ENCODE measurements at regions not wholly inside any gene's neighbourhood (a gene's known extent, or its start where the extent isn't known, plus 50 kb on each side); places are given as distances from the start of the nearest gene placed in this dataset.

GRCh38 chr5:125202871-125203438 is 456.5 kb upstream of the ZNF608 start:
- Mint-ChIP-seq H3K27me3 (ENCODE audit: low read depth) (no peaks in the 10 kb centered on the region), H3K4me1 (ENCODE audit: low read depth) (no peaks in the 10 kb centered on the region)

GRCh38 chr5:125203912-125204311 is 457.5 kb upstream of the ZNF608 start:
- no peaks in the 10 kb centered on the region for H3K36me3 Mint-ChIP-seq (ENCODE audit: low read depth)
- H3K9me3 Mint-ChIP-seq = peaks cover 6% of the 10 kb centered on the region
- no peaks in the 10 kb centered on the region for H3K27me3 Mint-ChIP-seq (ENCODE audit: low read depth)
- H3K27ac Mint-ChIP-seq = no peak overlapping the region
- no peaks in the 10 kb centered on the region for H3K4me1 Mint-ChIP-seq (ENCODE audit: low read depth)
- no peak overlapping the region for H3K4me3 Mint-ChIP-seq

More at GRCh38 chr5:125202871-125203438, 456.5 kb upstream of the ZNF608 start:
- H3K9me3 Mint-ChIP-seq = peaks cover 6% of the 10 kb centered on the region
- no peaks in the 10 kb centered on the region for H3K36me3 Mint-ChIP-seq (ENCODE audit: low read depth)
- H3K4me3 Mint-ChIP-seq = no peak overlapping the region
- H3K27ac Mint-ChIP-seq = no peak overlapping the region

- no peaks in the 10 kb centered on the region for H3K36me3 Mint-ChIP-seq (ENCODE audit: low read depth)
- H3K9me3 Mint-ChIP-seq = peaks cover 6% of the 10 kb centered on the region
- H3K4me1 Mint-ChIP-seq (ENCODE audit: low read depth) = no peaks in the 10 kb centered on the region
- no peaks in the 10 kb centered on the region for H3K27me3 Mint-ChIP-seq (ENCODE audit: low read depth)
- H3K4me3 Mint-ChIP-seq = no peak overlapping the region
- H3K27ac Mint-ChIP-seq = no peak overlapping the region
Observed at GRCh38 chr5:125205601-125206225, 459.3 kb upstream of the ZNF608 start.

- Mint-ChIP-seq H3K9me3 (peaks cover 6% of the 10 kb centered on the region), H3K36me3 (ENCODE audit: low read depth) (no peaks in the 10 kb centered on the region), H3K4me1 (ENCODE audit: low read depth) (no peaks in the 10 kb centered on the region), H3K4me3 (no peak overlapping the region), H3K27me3 (ENCODE audit: low read depth) (no peaks in the 10 kb centered on the region), H3K27ac (no peak overlapping the region)
Observed at GRCh38 chr5:125207856-125208255, 461.4 kb upstream of the ZNF608 start.

GRCh38 chr5:125209650-125210049 is 463.2 kb upstream of the ZNF608 start:
- H3K4me1 Mint-ChIP-seq (ENCODE audit: low read depth) = no peaks in the 10 kb centered on the region
- no peaks in the 10 kb centered on the region for H3K27me3 Mint-ChIP-seq (ENCODE audit: low read depth)
- peaks cover 7% of the 10 kb centered on the region for H3K9me3 Mint-ChIP-seq
- no peak overlapping the region for H3K27ac Mint-ChIP-seq
- no peaks in the 10 kb centered on the region for H3K36me3 Mint-ChIP-seq (ENCODE audit: low read depth)
- H3K4me3 Mint-ChIP-seq = no peak overlapping the region

GRCh38 chr5:125210242-125210947 is 464.0 kb upstream of the ZNF608 start:
- H3K4me1 Mint-ChIP-seq (ENCODE audit: low read depth) = no peaks in the 10 kb centered on the region
- H3K4me3 Mint-ChIP-seq = no peak overlapping the region
- H3K36me3 Mint-ChIP-seq (ENCODE audit: low read depth) = no peaks in the 10 kb centered on the region
- H3K27ac Mint-ChIP-seq = no peak overlapping the region
- peaks cover 7% of the 10 kb centered on the region for H3K9me3 Mint-ChIP-seq
- H3K27me3 Mint-ChIP-seq (ENCODE audit: low read depth) = no peaks in the 10 kb centered on the region

- no peak overlapping the region for H3K27ac Mint-ChIP-seq
- no peaks in the 10 kb centered on the region for H3K36me3 Mint-ChIP-seq (ENCODE audit: low read depth)
- H3K27me3 Mint-ChIP-seq (ENCODE audit: low read depth) = no peaks in the 10 kb centered on the region
- peaks cover 8% of the 10 kb centered on the region for H3K9me3 Mint-ChIP-seq
- H3K4me1 Mint-ChIP-seq (ENCODE audit: low read depth) = no peaks in the 10 kb centered on the region
- no peak overlapping the region for H3K4me3 Mint-ChIP-seq
Observed at GRCh38 chr5:125214080-125214479, 467.6 kb upstream of the ZNF608 start.

- Mint-ChIP-seq H3K4me1 (ENCODE audit: low read depth) (no peaks in the 10 kb centered on the region), H3K9me3 (peaks cover 8% of the 10 kb centered on the region), H3K27ac (no peak overlapping the region), H3K27me3 (ENCODE audit: low read depth) (no peaks in the 10 kb centered on the region), H3K4me3 (no peak overlapping the region), H3K36me3 (ENCODE audit: low read depth) (no peaks in the 10 kb centered on the region)
Observed at GRCh38 chr5:125215593-125215992, 469.2 kb upstream of the ZNF608 start.

- no peak overlapping the region for H3K27ac Mint-ChIP-seq
- no peaks in the 10 kb centered on the region for H3K36me3 Mint-ChIP-seq (ENCODE audit: low read depth)
- H3K9me3 Mint-ChIP-seq = peaks cover 4% of the 10 kb centered on the region
- H3K27me3 Mint-ChIP-seq (ENCODE audit: low read depth) = no peaks in the 10 kb centered on the region
- no peak overlapping the region for H3K4me3 Mint-ChIP-seq
- H3K4me1 Mint-ChIP-seq (ENCODE audit: low read depth) = no peaks in the 10 kb centered on the region
Observed at GRCh38 chr5:125219710-125220109, 473.3 kb upstream of the ZNF608 start.

GRCh38 chr5:125220284-125220683 is 473.8 kb upstream of the ZNF608 start:
- Mint-ChIP-seq H3K9me3 (peaks cover 4% of the 10 kb centered on the region), H3K27ac (no peak overlapping the region), H3K36me3 (ENCODE audit: low read depth) (no peaks in the 10 kb centered on the region), H3K4me3 (no peak overlapping the region), H3K4me1 (ENCODE audit: low read depth) (no peaks in the 10 kb centered on the region), H3K27me3 (ENCODE audit: low read depth) (no peaks in the 10 kb centered on the region)

GRCh38 chr5:125222597-125223240 is 476.3 kb upstream of the ZNF608 start:
- Mint-ChIP-seq H3K4me3 (no peak overlapping the region), H3K36me3 (ENCODE audit: low read depth) (no peaks in the 10 kb centered on the region), H3K9me3 (no peaks in the 10 kb centered on the region), H3K27ac (no peak overlapping the region), H3K4me1 (ENCODE audit: low read depth) (no peaks in the 10 kb centered on the region), H3K27me3 (ENCODE audit: low read depth) (no peaks in the 10 kb centered on the region)

- Mint-ChIP-seq H3K4me3 (no peak overlapping the region), H3K27me3 (ENCODE audit: low read depth) (no peaks in the 10 kb centered on the region), H3K9me3 (no peaks in the 10 kb centered on the region), H3K27ac (no peak overlapping the region), H3K4me1 (ENCODE audit: low read depth) (no peaks in the 10 kb centered on the region), H3K36me3 (ENCODE audit: low read depth) (no peaks in the 10 kb centered on the region)
Observed at GRCh38 chr5:125225424-125225823, 479.0 kb upstream of the ZNF608 start.

GRCh38 chr5:125226825-125227224 is 480.4 kb upstream of the ZNF608 start:
- Mint-ChIP-seq H3K36me3 (ENCODE audit: low read depth) (no peaks in the 10 kb centered on the region), H3K4me1 (ENCODE audit: low read depth) (no peaks in the 10 kb centered on the region), H3K27me3 (ENCODE audit: low read depth) (no peaks in the 10 kb centered on the region), H3K9me3 (no peaks in the 10 kb centered on the region), H3K4me3 (no peak overlapping the region), H3K27ac (no peak overlapping the region)

- H3K27me3 Mint-ChIP-seq (ENCODE audit: low read depth) = no peaks in the 10 kb centered on the region
- H3K9me3 Mint-ChIP-seq = no peaks in the 10 kb centered on the region
- H3K4me3 Mint-ChIP-seq = no peak overlapping the region
- no peaks in the 10 kb centered on the region for H3K4me1 Mint-ChIP-seq (ENCODE audit: low read depth)
- no peak overlapping the region for H3K27ac Mint-ChIP-seq
- no peaks in the 10 kb centered on the region for H3K36me3 Mint-ChIP-seq (ENCODE audit: low read depth)
Observed at GRCh38 chr5:125227333-125228095, 481.1 kb upstream of the ZNF608 start.
